Panc1 (cell line): ENCODE measurements at regions not wholly inside any gene's neighbourhood (a gene's known extent, or its start where the extent isn't known, plus 50 kb on each side); places are given as distances from the start of the nearest gene placed in this dataset.
"Not testable (repeated sequence)": the region's sequence is repeated elsewhere in the genome, so short reads cannot be mapped to it uniquely, and the experiment has no call there.

Source experiments
- POLR2AphosphoS5 ChIP-seq: IDR thresholded peaks from 2 replicates; pipeline ENCODE4 v1.6.1; 2012; ENCODE audit warnings: mild to moderate bottlenecking, low read depth, low read length, moderate library complexity
- REST ChIP-seq, 2 experiments: IDR thresholded peaks; 2 replicates each; pipeline ENCODE4 v1.6.1; 2011 to 2012; ENCODE audit warnings: low read depth in 2 of 2, control low read depth in 1 of 2, low read length in 1 of 2, mild to moderate bottlenecking in 1 of 2, moderate library complexity in 1 of 2; ENCODE audit not compliant: insufficient read depth in 1 of 2
- TF ChIP-seq, protein P1 (sequence below): fragments of 450-650 bp; IDR thresholded peaks from 2 replicates; pipeline ENCODE4 v1.5.1; 2017; ENCODE audit warnings: mild to moderate bottlenecking

GRCh38 chr7:63566886-63567285, 431.8 kb upstream of the ZNF722 start:
- TF ChIP-seq, protein P1, sequence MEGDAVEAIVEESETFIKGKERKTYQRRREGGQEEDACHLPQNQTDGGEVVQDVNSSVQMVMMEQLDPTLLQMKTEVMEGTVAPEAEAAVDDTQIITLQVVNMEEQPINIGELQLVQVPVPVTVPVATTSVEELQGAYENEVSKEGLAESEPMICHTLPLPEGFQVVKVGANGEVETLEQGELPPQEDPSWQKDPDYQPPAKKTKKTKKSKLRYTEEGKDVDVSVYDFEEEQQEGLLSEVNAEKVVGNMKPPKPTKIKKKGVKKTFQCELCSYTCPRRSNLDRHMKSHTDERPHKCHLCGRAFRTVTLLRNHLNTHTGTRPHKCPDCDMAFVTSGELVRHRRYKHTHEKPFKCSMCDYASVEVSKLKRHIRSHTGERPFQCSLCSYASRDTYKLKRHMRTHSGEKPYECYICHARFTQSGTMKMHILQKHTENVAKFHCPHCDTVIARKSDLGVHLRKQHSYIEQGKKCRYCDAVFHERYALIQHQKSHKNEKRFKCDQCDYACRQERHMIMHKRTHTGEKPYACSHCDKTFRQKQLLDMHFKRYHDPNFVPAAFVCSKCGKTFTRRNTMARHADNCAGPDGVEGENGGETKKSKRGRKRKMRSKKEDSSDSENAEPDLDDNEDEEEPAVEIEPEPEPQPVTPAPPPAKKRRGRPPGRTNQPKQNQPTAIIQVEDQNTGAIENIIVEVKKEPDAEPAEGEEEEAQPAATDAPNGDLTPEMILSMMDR = not testable (repeated sequence)
- TF ChIP-seq POLR2AphosphoS5; REST (IDR thresholded peaks at IDR 0.05; ENCODE audit: insufficient read depth in 1 of 2, low read depth in 2 of 2, low read length in 1 of 2): not testable (repeated sequence)
